NAMALWA (cell line): ENCODE measurements at regions not wholly inside any gene's neighbourhood (a gene's known extent, or its start where the extent isn't known, plus 50 kb on each side); places are given as distances from the start of the nearest gene placed in this dataset.

Experiments used
- DNase-seq: peaks from one replicate; pipeline ENCODE4 v3.0.0-alpha.2; 2015; ENCODE audit warnings: low spot score

DNA sequence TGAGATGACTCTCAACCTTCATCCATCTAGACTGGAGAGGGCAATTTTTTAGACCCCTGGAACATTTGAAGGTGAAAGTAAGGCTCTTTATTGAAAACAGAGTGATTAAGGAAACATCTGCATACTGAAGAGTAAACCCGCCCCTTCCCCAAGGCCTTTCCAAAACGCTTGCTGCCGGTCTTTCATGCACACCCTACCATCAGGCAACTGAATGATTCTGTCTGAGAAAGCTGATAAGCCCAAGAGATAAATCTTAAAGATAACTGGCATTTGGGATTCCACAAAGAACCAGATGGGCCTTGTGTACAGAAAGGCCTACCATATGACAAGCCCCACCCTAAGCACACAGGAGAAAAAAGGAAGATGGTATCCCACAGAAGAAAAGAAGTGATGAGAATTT, 54.4 kb upstream of the PIK3R1 start:
- no peak for DNase-seq

DNA sequence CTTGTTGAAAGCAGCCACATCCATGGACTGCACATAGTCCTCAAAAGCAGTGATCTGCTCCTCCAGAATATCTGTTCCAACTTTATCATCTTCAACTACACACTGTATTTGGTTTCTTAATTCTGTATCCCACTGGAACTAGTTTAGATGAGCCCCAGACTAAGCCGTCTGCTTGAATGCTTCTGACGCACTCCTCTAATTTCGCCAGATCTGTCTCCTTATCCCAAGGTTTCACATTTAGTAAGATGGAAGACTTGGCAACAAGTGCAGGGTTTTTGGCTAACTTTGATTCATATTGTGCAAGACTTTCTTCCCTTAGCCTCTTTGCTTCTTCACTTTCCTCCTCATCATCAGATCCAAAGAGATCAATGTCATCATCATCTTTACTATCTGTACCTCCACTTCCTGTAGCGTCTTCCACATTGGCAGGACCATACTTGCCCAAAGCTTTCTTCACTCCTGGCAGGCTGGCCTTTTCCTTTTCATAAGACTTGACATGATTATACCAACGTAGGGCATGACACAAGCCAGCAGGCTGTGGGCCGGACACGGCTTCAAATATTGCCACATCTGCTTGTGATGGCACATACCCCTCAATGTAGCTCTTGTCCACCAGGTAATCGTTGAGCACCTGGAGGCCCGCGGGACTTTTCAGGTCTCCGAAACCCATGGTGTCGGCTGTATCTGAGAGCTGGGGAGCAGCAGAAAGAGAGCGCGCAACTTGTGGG, 56.2 kb upstream of the PIK3R1 start:
- DNase-seq = no peak

DNA sequence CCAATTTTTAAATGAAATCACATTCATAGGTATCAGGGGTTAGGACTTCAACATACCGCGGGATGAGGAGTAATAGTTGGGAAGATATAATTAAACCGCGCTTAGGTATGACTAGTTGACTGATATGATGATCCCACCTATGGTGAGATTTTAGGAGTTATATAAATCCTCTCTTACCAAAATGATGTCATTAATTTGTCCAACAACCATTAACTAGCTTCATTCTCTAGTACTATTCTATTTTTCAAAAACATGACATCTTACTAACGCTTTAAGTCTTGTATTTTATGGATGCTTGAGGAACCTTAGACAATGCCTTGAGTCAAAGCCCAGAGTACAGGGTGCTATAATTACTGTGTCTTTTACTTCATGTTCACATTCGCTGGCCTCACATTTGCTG, 59.6 kb upstream of the PIK3R1 start:
- no peak for DNase-seq

DNA sequence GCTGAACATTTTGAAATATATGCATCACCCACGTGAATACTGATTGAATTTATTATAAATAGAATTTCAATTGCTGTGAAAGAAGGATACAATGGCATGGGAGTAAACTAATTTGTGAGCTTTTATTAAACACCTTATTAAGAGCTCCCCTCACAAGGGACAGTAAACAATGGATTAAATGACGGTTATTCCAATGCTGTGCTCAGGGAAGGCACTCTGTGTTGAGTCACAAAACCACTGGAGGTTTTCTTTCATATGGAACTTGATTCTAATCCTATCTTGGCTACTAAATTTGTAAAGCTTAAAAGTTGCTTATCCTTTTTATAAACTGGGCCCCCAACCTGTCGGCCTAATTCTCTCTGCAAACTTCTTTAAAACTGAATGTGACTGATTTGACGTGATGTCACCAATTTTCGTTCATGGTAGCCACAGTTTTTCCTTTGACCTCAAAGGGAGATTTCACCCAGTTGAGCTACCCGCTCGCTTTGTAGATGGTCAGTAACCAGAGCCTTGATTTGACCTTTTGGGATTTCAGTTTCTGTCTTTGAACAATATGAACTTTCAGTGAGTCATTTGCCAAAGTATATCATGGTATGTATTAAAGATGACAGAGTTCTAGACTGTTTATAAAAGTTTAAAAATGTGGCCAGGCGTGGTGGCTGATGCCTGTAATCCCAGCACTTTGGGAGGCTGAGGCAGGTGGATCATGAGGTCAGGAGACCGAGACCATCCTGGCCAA, 61.3 kb upstream of the PIK3R1 start:
- DNase-seq = no peak

DNA sequence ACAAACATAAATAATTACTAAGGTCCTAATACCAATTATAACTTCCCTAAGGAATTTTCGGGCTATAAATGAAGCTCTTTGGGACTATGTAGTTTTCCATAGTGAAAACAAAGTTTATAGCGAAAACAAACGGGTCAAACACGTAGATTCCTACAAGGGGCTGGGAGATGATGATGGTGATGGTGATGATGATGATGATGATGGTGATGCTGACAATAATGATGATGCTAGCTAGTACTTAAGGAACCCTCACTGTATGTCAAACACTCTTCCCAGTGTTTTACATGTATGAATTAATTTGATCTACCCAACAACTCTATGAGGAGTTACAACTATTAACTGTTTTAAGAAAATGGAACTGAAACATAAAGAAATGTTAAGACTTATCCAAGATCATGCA, 63.7 kb upstream of the PIK3R1 start:
- no peak for DNase-seq

DNA sequence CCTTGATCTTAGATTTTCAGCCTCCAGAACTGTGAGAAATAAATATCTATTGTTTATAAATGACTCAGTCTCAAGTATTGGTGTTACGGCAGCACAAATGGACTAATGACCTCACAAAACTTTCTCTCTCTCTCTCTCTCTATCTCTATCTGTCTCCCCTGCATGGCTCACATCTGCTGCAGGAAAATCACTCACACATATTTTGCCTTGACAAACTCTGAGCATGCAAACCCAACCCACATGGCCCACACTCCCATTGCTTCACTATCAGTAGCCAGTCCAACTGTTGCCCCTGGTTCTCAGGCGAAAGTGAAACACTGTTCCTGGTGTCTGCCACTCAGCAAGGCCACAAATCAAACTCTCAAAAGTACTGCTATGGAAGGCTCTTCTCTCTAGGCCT, 66.4 kb upstream of the PIK3R1 start:
- DNase-seq = no peak

DNA sequence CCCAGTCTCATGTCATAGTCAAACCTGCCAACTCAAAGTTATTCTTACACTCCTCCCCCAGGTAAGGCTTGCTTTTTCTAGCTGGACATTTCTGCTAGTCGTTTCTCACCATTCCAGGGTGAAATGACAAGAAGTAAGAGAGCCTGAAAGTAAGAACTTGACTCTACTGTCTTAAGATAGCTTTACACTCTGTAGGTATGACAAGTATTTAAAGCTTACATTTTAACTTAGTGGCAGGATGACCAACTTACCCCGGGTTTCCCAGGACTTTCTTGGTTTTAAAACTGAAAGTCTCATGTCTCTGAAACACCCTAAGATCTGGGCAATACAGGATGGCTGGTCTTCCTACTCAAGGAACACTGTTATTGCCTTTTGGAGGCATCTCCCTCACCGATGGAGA, 67.5 kb upstream of the PIK3R1 start:
- no peak for DNase-seq

DNA sequence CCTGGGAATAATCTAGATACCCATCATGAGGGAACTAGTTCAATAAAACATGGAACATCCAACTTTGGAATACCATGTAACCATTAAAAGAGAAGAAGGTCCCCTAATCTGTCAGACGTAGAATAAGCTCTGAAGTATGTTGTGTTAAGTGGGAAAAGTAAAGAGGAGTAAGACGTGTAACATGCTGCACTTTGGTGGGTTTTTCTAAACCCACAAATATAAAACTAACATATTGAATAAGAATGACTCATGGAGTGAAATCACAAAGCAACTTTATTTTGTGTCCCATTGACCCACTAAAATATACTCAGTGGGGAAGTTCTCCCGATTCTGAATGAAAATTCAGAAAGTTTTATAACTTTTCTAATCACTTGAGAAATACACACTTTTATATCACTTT, 67.9 kb upstream of the PIK3R1 start:
- no peak for DNase-seq

DNA sequence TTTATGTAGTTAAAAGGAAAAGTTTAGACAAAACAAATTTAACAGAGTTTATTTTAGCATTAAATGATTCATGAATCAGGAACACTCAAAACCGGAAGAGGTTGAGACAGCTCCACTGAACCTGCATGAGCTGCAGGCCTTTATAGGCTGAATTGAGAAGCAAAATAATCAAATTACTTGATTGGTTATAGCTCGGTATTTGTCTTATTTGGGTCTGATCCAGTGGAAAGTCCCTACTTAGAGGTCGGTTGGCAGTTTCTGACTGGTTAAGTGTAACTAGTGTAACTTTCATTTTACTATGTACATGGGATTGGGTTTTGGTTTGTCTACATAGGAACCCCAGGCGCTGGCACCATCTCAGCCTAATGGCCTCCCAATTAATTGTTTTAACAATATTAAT, 74.1 kb upstream of the PIK3R1 start:
- DNase-seq = no peak

DNA sequence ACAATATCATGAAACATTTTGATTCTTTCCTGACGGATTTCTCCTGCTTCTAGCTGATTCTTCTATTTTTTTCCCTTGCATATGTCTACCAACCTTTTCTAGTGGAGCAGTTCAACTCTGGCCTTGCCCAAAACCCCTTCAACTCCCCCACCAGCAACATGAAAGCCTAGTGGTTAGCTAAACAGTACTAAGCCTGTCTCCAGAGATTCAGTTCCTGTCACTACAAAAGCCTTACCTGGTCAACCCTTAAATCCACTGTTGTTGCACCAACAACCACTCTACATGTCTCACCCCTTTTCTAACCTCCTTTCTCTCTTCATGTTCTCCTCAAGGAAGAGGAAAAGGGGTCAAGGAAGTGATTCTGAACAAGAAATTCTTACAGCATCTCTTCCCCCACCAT, 74.8 kb upstream of the PIK3R1 start:
- DNase-seq = no peak

DNA sequence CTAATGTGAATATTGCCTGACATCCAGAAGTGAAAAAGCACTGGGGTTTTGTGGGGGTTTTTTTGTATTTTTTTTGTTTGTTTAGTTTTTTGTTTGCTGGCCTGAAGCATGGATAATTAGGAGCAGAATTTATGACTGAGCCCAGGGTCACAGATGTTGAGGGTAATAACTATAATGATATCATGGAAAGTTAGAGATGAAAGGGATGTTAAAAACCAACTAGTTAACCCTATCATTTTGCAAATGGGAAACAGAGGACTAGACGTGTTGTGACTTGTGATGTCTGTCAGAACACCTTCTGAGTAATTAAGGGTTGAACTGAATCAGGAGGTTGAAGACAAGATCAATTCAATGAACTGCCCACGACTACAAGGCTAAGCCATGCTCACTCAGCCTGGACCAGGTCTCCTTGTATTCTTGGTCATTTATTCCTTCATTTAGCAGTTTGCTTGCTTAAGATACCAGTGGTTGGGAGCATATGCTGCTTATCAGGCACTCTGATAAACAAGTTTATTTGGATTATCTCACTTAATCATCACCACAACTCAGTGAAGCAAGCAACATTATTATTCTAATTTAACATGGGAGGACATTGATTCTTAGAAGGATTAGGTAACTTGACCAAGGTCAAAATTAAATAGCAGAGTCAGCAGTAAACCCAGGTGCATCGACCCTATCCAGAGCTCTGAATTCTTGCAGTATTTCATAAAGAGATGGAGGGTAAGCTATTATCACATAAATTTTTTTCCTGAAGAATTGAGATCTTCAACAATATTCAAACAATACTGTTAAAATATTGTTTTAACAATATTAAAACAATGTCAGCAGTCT, 75.7 kb upstream of the PIK3R1 start:
- DNase-seq = no peak

DNA sequence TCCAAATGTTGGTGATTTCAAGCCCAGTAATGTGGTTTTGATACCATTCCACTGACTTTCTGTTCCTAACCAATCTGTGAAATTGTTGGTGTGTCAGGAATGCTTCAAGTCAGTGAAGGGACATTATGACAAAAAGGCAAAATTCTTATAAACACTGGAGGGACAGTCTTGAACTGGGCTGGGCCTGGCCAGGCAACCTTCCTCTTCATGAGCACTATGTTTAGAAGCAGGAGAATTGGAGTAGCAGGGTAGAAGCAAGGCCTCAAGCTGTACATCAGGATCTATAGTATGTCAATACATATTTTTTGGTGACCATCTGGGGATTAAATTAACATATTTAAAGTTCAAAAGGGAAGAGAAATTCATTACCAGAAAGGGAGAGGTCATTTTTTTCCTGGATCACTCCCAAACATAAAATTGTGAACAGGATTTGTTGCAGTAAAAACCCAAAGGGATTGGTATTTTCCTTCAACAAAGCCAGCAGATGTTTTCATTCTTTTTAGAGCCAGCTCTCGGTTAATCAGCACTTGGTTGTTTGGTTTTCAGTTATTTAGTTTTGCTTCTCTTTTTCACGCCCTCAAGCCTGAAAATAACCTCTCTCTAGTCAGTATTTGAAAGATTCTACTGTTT, 77.9 kb upstream of the PIK3R1 start:
- no peak for DNase-seq

DNA sequence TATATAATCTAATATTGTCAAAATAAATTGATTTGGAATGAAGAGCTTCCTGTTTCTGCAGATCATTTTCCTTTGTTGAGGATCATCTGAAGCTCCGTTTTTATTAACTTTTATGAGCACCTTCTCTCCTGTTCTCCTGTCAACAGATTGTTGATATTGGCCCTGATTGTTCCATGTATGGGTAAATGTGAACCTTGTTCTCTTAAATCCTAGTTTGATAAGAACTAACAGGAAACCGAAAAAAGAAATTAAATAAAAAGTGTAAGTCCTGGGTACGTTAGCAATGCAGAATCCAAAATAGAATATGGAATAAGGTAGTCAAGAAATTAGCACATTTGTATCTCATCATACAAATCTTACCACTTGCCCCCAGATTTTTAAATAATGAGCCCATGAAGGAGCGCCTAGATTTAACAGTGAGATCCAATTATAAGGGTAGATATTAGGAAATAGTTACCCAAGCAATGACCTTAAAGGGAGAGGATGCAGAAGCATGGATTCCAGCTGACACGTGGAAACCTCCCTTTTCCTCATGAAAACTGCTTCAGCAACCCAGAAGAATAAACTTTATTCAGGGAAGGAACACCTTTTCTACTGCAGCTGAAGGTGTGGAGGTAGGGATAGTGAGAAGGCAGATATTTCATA, 80.8 kb upstream of the PIK3R1 start:
- DNase-seq = no peak

DNA sequence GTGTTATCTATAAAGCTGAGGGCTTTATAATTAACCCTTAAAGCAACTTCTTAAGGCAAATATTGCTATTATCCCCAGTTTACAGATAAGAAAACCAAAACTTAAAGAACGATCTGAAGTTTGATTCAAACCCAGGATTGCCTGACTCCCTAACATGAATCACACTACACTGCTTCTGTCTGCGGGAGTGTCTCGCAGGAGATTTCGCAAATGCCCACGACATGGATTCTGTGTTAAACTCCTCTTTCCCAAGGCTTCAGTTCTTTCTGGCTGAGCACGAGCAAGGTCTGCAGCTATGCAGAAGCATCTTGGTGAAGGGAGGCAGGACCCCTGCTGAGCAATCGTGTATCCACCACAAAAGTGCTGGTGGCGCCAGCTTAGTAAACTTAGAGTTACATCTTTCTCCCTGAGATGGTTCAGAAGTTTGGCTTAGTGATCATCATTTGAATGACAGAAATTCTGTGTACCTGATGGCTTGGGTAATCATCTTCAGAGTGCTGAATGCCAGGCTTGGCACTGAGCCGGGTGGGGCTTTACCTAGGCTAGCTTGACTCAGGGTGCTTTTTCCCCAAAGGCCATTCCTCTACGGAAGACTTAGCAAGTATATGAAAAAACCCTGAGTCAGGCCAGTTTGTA, 81.4 kb upstream of the PIK3R1 start:
- no peak for DNase-seq

DNA sequence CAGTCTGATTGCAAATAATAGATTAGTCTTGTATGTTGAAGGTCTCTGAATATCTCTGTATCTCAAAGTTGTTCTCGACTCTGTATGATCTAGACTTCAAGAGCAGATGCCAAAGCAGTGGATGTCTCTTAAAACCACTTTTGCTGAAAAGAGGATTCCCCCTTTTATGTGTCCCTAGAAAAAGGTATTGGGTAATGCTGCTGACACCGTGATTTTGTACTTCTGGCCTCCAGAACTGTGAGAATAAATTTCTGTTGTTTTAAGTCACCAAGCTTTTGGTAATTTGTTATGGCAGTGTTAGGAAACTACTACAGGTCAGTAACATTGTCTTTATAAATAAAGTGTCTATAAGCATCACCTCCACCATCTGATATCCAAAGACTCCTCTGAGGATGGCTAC, 85.3 kb upstream of the PIK3R1 start:
- DNase-seq = no peak

DNA sequence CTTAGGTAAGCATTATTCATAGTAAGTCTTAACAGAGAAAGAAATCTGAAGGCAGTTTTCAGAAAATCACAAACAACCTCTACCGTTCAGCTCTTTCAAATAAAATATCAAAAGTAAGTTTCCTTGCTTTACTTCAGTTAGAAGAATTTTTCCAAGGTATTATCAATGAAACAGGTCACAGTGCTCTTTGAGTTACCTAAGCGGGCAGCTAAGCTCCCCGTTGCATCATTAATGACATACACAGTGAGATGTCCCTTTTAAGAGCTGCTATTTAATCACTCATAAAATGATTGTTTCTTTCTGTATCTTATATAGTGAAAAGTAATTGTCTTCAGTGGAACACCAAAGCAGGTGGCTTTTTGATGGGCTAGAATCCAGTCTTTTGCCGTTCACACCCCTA, 86.2 kb upstream of the PIK3R1 start:
- DNase-seq = no peak

DNA sequence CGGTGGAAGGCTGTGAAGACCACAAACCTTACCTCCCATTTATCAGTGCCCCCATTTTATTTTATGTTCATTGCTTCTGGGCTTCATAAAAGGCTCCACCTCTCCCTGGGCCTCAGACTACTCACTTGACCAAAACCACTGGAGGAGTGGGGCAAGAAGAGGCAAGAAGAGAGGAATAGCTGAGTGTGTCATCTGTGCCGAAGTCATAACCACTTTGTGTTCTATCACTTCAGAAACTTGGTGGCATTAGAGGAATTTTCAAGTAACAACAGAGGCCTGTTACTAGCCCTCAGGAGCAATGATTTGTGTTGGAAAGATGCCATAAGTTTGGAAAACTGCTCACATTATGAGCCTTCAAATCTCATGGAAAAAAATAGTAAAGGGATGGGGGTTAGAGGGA, 88.7 kb upstream of the PIK3R1 start:
- no peak for DNase-seq

DNA sequence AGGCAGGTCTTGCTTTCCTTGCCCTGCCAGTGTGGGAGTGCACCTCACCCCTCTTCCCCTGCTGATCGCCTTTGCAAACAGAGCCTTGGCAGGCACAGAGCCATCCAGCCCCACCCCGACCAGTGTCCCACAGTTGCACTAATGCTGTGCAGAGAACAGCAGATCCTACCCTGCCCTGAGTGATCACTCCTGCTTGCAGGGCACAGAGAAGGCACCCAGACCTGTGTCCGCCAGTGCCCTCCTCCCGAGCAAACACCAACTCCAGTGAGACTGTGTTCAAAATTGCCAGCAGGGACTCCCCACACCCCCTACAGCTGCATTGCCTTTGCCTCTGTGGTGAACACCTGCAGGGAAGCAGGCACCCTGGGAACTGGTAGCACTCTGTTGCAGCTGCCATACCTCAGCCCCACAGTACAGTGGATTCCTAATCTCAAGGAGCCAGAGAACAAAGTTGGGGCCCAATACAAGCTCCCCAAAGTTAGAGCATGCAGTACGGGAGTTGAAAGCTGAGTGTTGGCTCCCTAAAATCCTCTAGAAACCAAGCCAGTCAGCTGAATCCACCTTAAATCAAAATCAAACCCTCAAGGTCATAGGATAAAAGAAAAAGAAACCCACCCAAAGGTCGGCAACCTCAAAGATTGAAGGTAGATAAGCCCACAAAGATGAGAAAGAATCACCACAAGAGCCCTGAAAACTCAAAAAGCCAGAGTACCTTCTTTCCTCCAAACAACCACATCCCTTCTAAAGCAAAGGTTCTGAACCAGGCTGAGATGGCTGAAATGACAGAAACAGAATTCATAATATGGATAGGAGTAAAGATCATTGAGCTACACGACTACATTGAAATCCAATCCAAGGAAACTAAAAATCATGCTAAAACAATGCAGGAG, 92.9 kb upstream of the PIK3R1 start:
- DNase-seq = no peak

DNA sequence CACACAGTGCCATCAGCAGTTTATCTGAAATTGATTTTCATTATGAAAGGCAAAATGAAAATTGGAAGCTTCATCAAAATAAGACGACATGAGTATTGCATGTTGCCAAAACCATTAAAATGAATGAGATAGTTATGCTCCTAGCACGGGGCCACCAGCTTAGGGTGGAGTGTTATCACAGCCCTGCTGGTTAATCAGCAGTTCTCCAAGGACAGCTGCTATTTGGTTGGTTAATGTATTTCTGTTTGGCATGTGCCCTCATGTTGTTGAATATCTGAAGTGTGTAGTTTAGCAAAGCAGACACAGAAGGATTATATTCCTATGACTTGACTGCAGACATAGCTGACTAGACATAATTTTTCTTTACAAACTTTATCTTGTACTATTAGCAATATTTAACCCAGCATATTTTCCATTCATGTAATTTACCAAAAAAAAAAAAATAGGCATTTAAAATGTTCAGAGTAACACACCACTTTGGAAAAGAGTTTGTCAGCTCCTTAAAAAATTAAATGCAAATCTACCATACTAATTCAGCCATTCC, 98.6 kb upstream of the PIK3R1 start:
- DNase-seq = no peak

DNA sequence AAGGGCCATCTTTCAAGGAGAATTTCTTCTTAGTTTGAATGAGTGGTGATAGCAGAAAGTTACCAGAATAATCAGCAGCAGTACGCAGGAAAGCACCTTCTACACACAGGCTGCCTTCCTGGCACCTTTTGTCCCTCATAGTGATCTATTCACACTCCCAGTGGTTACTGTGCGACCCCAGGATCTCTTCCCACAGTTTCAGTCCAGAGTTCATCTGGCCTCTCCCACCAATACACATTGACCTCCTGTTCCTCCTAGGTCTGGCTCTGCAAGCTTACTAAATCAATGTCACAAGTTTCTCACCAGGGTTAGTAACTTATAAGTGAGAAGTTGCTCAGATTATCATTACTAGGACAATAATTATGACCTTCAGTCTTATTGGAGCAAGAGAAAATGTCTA, 99.1 kb upstream of the PIK3R1 start:
- no peak for DNase-seq
